ENCODE measurements at regions not wholly inside any gene's neighbourhood (a gene's known extent, or its start where the extent isn't known, plus 50 kb on each side); places are given as distances from the start of the nearest gene placed in this dataset.

DNA sequence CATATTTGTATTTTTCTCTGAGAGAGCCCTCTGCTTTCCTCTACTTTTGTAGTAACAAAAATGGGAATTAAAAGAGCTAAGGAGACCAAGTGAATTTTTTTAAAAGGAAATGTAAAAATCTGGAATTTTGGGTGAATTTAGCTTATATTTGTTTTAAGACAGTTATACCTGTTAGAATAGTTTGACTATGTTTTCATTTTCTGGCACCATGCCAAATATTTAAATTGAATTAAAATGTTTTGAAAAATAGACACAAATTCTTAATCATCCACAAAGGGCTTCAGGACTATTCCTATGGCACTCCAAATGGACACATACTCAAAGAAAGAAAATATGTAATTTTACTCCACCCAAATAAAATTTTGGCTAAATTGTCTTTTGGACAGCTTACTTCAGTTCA is 209.6 kb downstream of the SH3BGRL start:
- TF ChIP-seq, protein P1, sequence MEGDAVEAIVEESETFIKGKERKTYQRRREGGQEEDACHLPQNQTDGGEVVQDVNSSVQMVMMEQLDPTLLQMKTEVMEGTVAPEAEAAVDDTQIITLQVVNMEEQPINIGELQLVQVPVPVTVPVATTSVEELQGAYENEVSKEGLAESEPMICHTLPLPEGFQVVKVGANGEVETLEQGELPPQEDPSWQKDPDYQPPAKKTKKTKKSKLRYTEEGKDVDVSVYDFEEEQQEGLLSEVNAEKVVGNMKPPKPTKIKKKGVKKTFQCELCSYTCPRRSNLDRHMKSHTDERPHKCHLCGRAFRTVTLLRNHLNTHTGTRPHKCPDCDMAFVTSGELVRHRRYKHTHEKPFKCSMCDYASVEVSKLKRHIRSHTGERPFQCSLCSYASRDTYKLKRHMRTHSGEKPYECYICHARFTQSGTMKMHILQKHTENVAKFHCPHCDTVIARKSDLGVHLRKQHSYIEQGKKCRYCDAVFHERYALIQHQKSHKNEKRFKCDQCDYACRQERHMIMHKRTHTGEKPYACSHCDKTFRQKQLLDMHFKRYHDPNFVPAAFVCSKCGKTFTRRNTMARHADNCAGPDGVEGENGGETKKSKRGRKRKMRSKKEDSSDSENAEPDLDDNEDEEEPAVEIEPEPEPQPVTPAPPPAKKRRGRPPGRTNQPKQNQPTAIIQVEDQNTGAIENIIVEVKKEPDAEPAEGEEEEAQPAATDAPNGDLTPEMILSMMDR (IDR thresholded peaks at IDR 0.05 in 8 of 11, conservative IDR thresholded peaks at IDR 0.05 in 3 of 11) = no peak
- no peak for TF ChIP-seq POLR2AphosphoS5 (IDR thresholded peaks at IDR 0.05)
